ENCODE measurements at regions not wholly inside any gene's neighbourhood (a gene's known extent, or its start where the extent isn't known, plus 50 kb on each side); places are given as distances from the start of the nearest gene placed in this dataset.

- Histone ChIP-seq H2BK15ac (replicated peaks; ENCODE audit: low read depth) (no peak overlapping the region), H3K36me3 (ENCODE audit: control insufficient read depth, insufficient read depth, low read length) (no peaks in the 10 kb centered on the region), H3K4me1 (ENCODE audit: control insufficient read depth, low read depth, low read length) (no peaks in the 10 kb centered on the region), H3K27ac (ENCODE audit: low read depth, low read length) (no peak overlapping the region), H3K4me2 (ENCODE audit: low read length) (no peak overlapping the region), H3K4ac (ENCODE audit: low read depth, low read length) (no peak overlapping the region), H3K4me3 (ENCODE audit: low read length) (no peak overlapping the region), H3K23ac (ENCODE audit: low read length) (no peak overlapping the region), H3K18ac (ENCODE audit: low read length) (no peak overlapping the region), H3K79me2 (ENCODE audit: control insufficient read depth, insufficient read depth, low read length) (no peaks in the 10 kb centered on the region), H3K9ac (ENCODE audit: low read length) (no peak overlapping the region), H2BK120ac (ENCODE audit: low read depth, low read length) (no peak overlapping the region), H3K27me3 (ENCODE audit: insufficient read depth, low read length, poor library complexity) (no peaks in the 10 kb centered on the region), H2AK5ac (ENCODE audit: low read length) (no peak overlapping the region), H3K56ac (ENCODE audit: low read length) (no peak overlapping the region), H2BK5ac (ENCODE audit: low read length) (no peak overlapping the region), H4K8ac (ENCODE audit: low read depth, low read length) (no peak overlapping the region), H4K5ac (ENCODE audit: low read length) (no peak overlapping the region), H3K79me1 (ENCODE audit: low read length) (no peaks in the 10 kb centered on the region)
- DNase-seq, result peak; percentile 11
- WGBS (ENCODE audit: extremely low coverage, insufficient coverage, low lambda C conversion rate), result no CpG with 5 or more reads among the region's 1 CpG
Measured at GRCh38 chr1:14228677-14229076, 369.8 kb upstream of the KAZN start.

GRCh38 chr1:14233510-14233909 lies 365.0 kb upstream of the KAZN start:
- Histone ChIP-seq H3K56ac (ENCODE audit: low read length) (no peak overlapping the region), H3K36me3 (ENCODE audit: control insufficient read depth, insufficient read depth, low read length) (no peaks in the 10 kb centered on the region), H3K79me1 (ENCODE audit: low read length) (no peaks in the 10 kb centered on the region), H3K27me3 (ENCODE audit: insufficient read depth, low read length, poor library complexity) (no peaks in the 10 kb centered on the region), H3K9ac (ENCODE audit: low read length) (no peak overlapping the region), H3K18ac (ENCODE audit: low read length) (no peak overlapping the region), H3K4me3 (ENCODE audit: low read length) (no peak overlapping the region), H3K23ac (ENCODE audit: low read length) (no peak overlapping the region), H2BK120ac (ENCODE audit: low read depth, low read length) (no peak overlapping the region), H3K4me2 (ENCODE audit: low read length) (no peak overlapping the region), H4K5ac (ENCODE audit: low read length) (no peak overlapping the region), H2BK5ac (ENCODE audit: low read length) (no peak overlapping the region), H3K27ac (ENCODE audit: low read depth, low read length) (no peak overlapping the region), H2AK5ac (ENCODE audit: low read length) (no peak overlapping the region), H3K79me2 (ENCODE audit: control insufficient read depth, insufficient read depth, low read length) (no peaks in the 10 kb centered on the region), H4K8ac (ENCODE audit: low read depth, low read length) (no peak overlapping the region), H2BK15ac (replicated peaks; ENCODE audit: low read depth) (no peak overlapping the region), H3K4me1 (ENCODE audit: control insufficient read depth, low read depth, low read length) (no peaks in the 10 kb centered on the region), H3K4ac (ENCODE audit: low read depth, low read length) (no peak overlapping the region)
- no peak for DNase-seq
- no CpG with 5 or more reads among the region's 2 CpGs for WGBS (ENCODE audit: extremely low coverage, insufficient coverage, low lambda C conversion rate)

DNA sequence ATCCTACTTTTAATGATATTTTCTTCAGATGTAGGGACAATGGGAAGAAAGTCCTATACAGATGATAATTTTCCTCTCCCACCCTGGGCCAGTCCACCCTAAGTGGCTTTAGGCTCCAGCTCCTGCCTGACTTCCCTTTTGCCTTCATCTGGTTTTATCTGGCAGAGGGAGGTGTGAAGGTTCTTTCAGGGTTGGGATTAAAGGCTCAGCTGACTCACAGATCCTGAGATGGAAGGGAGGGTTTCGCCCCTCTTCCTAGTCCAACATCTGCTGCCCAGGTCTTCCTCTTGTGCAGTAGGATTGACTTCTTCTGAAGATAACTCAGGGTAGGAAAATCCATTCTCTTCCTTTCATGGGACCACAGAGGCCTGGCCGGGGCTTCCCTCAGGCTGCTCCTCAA lies 362.4 kb upstream of the KAZN start:
- no CpG with 5 or more reads among the region's 2 CpGs for WGBS (ENCODE audit: extremely low coverage, insufficient coverage, low lambda C conversion rate)
- H3K56ac ChIP-seq (ENCODE audit: low read length), result no peak overlapping the region
- no peak overlapping the region for H2BK120ac ChIP-seq (ENCODE audit: low read depth, low read length)
- no peaks in the 10 kb centered on the region for H3K4me1 ChIP-seq (ENCODE audit: control insufficient read depth, low read depth, low read length)
- no peaks in the 10 kb centered on the region for H3K79me2 ChIP-seq (ENCODE audit: control insufficient read depth, insufficient read depth, low read length)
- no peak overlapping the region for H2AK5ac ChIP-seq (ENCODE audit: low read length)
- no peak overlapping the region for H2BK5ac ChIP-seq (ENCODE audit: low read length)
- peak; percentile 47 for DNase-seq
- H3K79me1 ChIP-seq (ENCODE audit: low read length), result no peaks in the 10 kb centered on the region
- no peak overlapping the region for H3K4me2 ChIP-seq (ENCODE audit: low read length)
- no peaks in the 10 kb centered on the region for H3K27me3 ChIP-seq (ENCODE audit: insufficient read depth, low read length, poor library complexity)
- H3K36me3 ChIP-seq (ENCODE audit: control insufficient read depth, insufficient read depth, low read length), result no peaks in the 10 kb centered on the region
- H3K4ac ChIP-seq (ENCODE audit: low read depth, low read length), result no peak overlapping the region
- no peak overlapping the region for H3K4me3 ChIP-seq (ENCODE audit: low read length)
- H3K18ac ChIP-seq (ENCODE audit: low read length), result no peak overlapping the region
- no peak overlapping the region for H3K9ac ChIP-seq (ENCODE audit: low read length)
- H4K5ac ChIP-seq (ENCODE audit: low read length), result no peak overlapping the region
- no peak overlapping the region for H2BK15ac ChIP-seq (replicated peaks; ENCODE audit: low read depth)
- no peak overlapping the region for H4K8ac ChIP-seq (ENCODE audit: low read depth, low read length)
- no peak overlapping the region for H3K23ac ChIP-seq (ENCODE audit: low read length)
- H3K27ac ChIP-seq (ENCODE audit: low read depth, low read length), result no peak overlapping the region

- H3K79me1 ChIP-seq (ENCODE audit: low read length), result no peaks in the 10 kb centered on the region
- H4K8ac ChIP-seq (ENCODE audit: low read depth, low read length), result no peak overlapping the region
- no peaks in the 10 kb centered on the region for H3K79me2 ChIP-seq (ENCODE audit: control insufficient read depth, insufficient read depth, low read length)
- no peak overlapping the region for H2BK120ac ChIP-seq (ENCODE audit: low read depth, low read length)
- no peak overlapping the region for H3K4me3 ChIP-seq (ENCODE audit: low read length)
- H4K5ac ChIP-seq (ENCODE audit: low read length), result no peak overlapping the region
- H3K27me3 ChIP-seq (ENCODE audit: insufficient read depth, low read length, poor library complexity), result no peaks in the 10 kb centered on the region
- H3K4me2 ChIP-seq (ENCODE audit: low read length), result no peak overlapping the region
- no peak overlapping the region for H3K56ac ChIP-seq (ENCODE audit: low read length)
- no peak overlapping the region for H3K18ac ChIP-seq (ENCODE audit: low read length)
- no peak for DNase-seq
- H3K27ac ChIP-seq (ENCODE audit: low read depth, low read length), result no peak overlapping the region
- H3K9ac ChIP-seq (ENCODE audit: low read length), result no peak overlapping the region
- H3K36me3 ChIP-seq (ENCODE audit: control insufficient read depth, insufficient read depth, low read length), result no peaks in the 10 kb centered on the region
- no peak overlapping the region for H3K4ac ChIP-seq (ENCODE audit: low read depth, low read length)
- H2AK5ac ChIP-seq (ENCODE audit: low read length), result no peak overlapping the region
- no peaks in the 10 kb centered on the region for H3K4me1 ChIP-seq (ENCODE audit: control insufficient read depth, low read depth, low read length)
- H2BK15ac ChIP-seq (replicated peaks; ENCODE audit: low read depth), result no peak overlapping the region
- H3K23ac ChIP-seq (ENCODE audit: low read length), result no peak overlapping the region
- H2BK5ac ChIP-seq (ENCODE audit: low read length), result no peak overlapping the region
- no CpG with 5 or more reads among the region's 9 CpGs for WGBS (ENCODE audit: extremely low coverage, insufficient coverage, low lambda C conversion rate)
Measured at GRCh38 chr1:14238472-14239307, 359.8 kb upstream of the KAZN start.

GRCh38 chr1:14240265-14240664 lies 358.2 kb upstream of the KAZN start:
- H4K8ac ChIP-seq (ENCODE audit: low read depth, low read length), result no peak overlapping the region
- H3K79me1 ChIP-seq (ENCODE audit: low read length), result no peaks in the 10 kb centered on the region
- no CpG with 5 or more reads among the region's 3 CpGs for WGBS (ENCODE audit: extremely low coverage, insufficient coverage, low lambda C conversion rate)
- H3K9ac ChIP-seq (ENCODE audit: low read length), result no peak overlapping the region
- H2BK5ac ChIP-seq (ENCODE audit: low read length), result no peak overlapping the region
- H2BK120ac ChIP-seq (ENCODE audit: low read depth, low read length), result no peak overlapping the region
- no peaks in the 10 kb centered on the region for H3K27me3 ChIP-seq (ENCODE audit: insufficient read depth, low read length, poor library complexity)
- no peak overlapping the region for H3K23ac ChIP-seq (ENCODE audit: low read length)
- no peaks in the 10 kb centered on the region for H3K4me1 ChIP-seq (ENCODE audit: control insufficient read depth, low read depth, low read length)
- no peaks in the 10 kb centered on the region for H3K79me2 ChIP-seq (ENCODE audit: control insufficient read depth, insufficient read depth, low read length)
- H3K36me3 ChIP-seq (ENCODE audit: control insufficient read depth, insufficient read depth, low read length), result no peaks in the 10 kb centered on the region
- H4K5ac ChIP-seq (ENCODE audit: low read length), result no peak overlapping the region
- no peak overlapping the region for H3K4ac ChIP-seq (ENCODE audit: low read depth, low read length)
- no peak overlapping the region for H3K4me3 ChIP-seq (ENCODE audit: low read length)
- H2BK15ac ChIP-seq (replicated peaks; ENCODE audit: low read depth), result no peak overlapping the region
- no peak overlapping the region for H3K27ac ChIP-seq (ENCODE audit: low read depth, low read length)
- no peak overlapping the region for H3K4me2 ChIP-seq (ENCODE audit: low read length)
- no peak for DNase-seq
- no peak overlapping the region for H3K18ac ChIP-seq (ENCODE audit: low read length)
- no peak overlapping the region for H2AK5ac ChIP-seq (ENCODE audit: low read length)
- H3K56ac ChIP-seq (ENCODE audit: low read length), result no peak overlapping the region

GRCh38 chr1:14242123-14242522 lies 356.4 kb upstream of the KAZN start:
- no peak for DNase-seq
- H3K4me1 ChIP-seq (ENCODE audit: control insufficient read depth, low read depth, low read length), result no peaks in the 10 kb centered on the region
- no peak overlapping the region for H3K27ac ChIP-seq (ENCODE audit: low read depth, low read length)
- no peak overlapping the region for H3K4me3 ChIP-seq (ENCODE audit: low read length)
- H4K8ac ChIP-seq (ENCODE audit: low read depth, low read length), result no peak overlapping the region
- WGBS (ENCODE audit: extremely low coverage, insufficient coverage, low lambda C conversion rate), result no CpG with 5 or more reads among the region's 3 CpGs
- H3K18ac ChIP-seq (ENCODE audit: low read length), result no peak overlapping the region
- no peak overlapping the region for H3K56ac ChIP-seq (ENCODE audit: low read length)
- H3K9ac ChIP-seq (ENCODE audit: low read length), result no peak overlapping the region
- no peaks in the 10 kb centered on the region for H3K79me1 ChIP-seq (ENCODE audit: low read length)
- no peak overlapping the region for H2BK5ac ChIP-seq (ENCODE audit: low read length)
- no peaks in the 10 kb centered on the region for H3K27me3 ChIP-seq (ENCODE audit: insufficient read depth, low read length, poor library complexity)
- H3K36me3 ChIP-seq (ENCODE audit: control insufficient read depth, insufficient read depth, low read length), result no peaks in the 10 kb centered on the region
- no peak overlapping the region for H3K4ac ChIP-seq (ENCODE audit: low read depth, low read length)
- no peak overlapping the region for H2BK120ac ChIP-seq (ENCODE audit: low read depth, low read length)
- no peak overlapping the region for H4K5ac ChIP-seq (ENCODE audit: low read length)
- H3K23ac ChIP-seq (ENCODE audit: low read length), result no peak overlapping the region
- no peak overlapping the region for H2AK5ac ChIP-seq (ENCODE audit: low read length)
- H3K4me2 ChIP-seq (ENCODE audit: low read length), result no peak overlapping the region
- H3K79me2 ChIP-seq (ENCODE audit: control insufficient read depth, insufficient read depth, low read length), result no peaks in the 10 kb centered on the region
- H2BK15ac ChIP-seq (replicated peaks; ENCODE audit: low read depth), result no peak overlapping the region
